HepG2 (cell line): ENCODE measurements at regions not wholly inside any gene's neighbourhood (a gene's known extent, or its start where the extent isn't known, plus 50 kb on each side); places are given as distances from the start of the nearest gene placed in this dataset.

Experiments used
- ATF6 ChIP-seq: sonication (generic); formaldehyde crosslinking; conservative IDR thresholded peaks from 2 replicates; pipeline ENCODE4 v1.4.0; 2020; ENCODE audit warnings: missing genetic modification reagents
- CBFB ChIP-seq: sonication (generic); formaldehyde crosslinking; IDR thresholded peaks from 2 replicates; pipeline ENCODE4 v1.4.0; 2020; ENCODE audit warnings: missing genetic modification reagents
- FOXP1 ChIP-seq, 2 experiments: fragments of 450-650 bp in 1 of 2; IDR thresholded peaks; 2 replicates each; pipeline ENCODE4 v1.6.1; 2017 to 2018; ENCODE audit warnings: antibody characterized with exemption in 1 of 2
- MAX ChIP-seq: IDR thresholded peaks from 2 replicates; pipeline ENCODE4 v1.6.1; 2012; ENCODE audit warnings: inconsistent platforms
- MED8 ChIP-seq: sonication (generic); formaldehyde crosslinking; IDR thresholded peaks from 2 replicates; pipeline ENCODE4 v1.8.1; 2023; ENCODE audit warnings: mild to moderate bottlenecking, missing genetic modification reagents; ENCODE audit not compliant: insufficient replicate concordance
- MYPOP ChIP-seq: sonication (generic); formaldehyde crosslinking; IDR thresholded peaks from 2 replicates; pipeline ENCODE4 v1.8.1; 2023; ENCODE audit warnings: mild to moderate bottlenecking, moderate library complexity, missing genetic modification reagents
- POGK ChIP-seq: sonication (generic); formaldehyde crosslinking; conservative IDR thresholded peaks from 2 replicates; pipeline ENCODE4 v1.8.0; 2022; ENCODE audit warnings: mild to moderate bottlenecking, moderate library complexity, missing genetic modification reagents
- TCF12 ChIP-seq, 2 experiments: fragments of 450-650 bp in 1 of 2; sonication (generic) in 1 of 2; formaldehyde crosslinking in 1 of 2; IDR thresholded peaks; 2 replicates each; pipeline versions ENCODE4 v1.6.1 to v1.8.0; 2017 to 2022; ENCODE audit warnings: antibody characterized with exemption in 1 of 2, mild to moderate bottlenecking in 1 of 2, missing genetic modification reagents in 1 of 2, moderate library complexity in 1 of 2
- YY1 ChIP-seq: IDR thresholded peaks from 2 replicates; pipeline ENCODE4 v1.6.1; 2011; ENCODE audit warnings: low read length, low read depth, moderate library complexity, mild to moderate bottlenecking; ENCODE audit not compliant: insufficient read depth, insufficient replicate concordance
- ZNF512B ChIP-seq: sonication (generic); formaldehyde crosslinking; IDR thresholded peaks from 2 replicates; pipeline ENCODE4 v1.5.1; 2020; ENCODE audit warnings: missing genetic modification reagents, mild to moderate bottlenecking, borderline replicate concordance

GRCh38 chr4:130738233-130738632 lies 1642.3 kb downstream of the C4orf33 start:
- no peak for TF ChIP-seq FOXP1 (IDR thresholded peaks at IDR 0.05)
- no peak for TF ChIP-seq FOXP1 (CRISPR knock-in tag; IDR thresholded peaks at IDR 0.05)
- no peak for TF ChIP-seq MAX
- no peak for TF ChIP-seq MYPOP (CRISPR knock-in tag)
- TF ChIP-seq MED8 (CRISPR knock-in tag): no peak
- TF ChIP-seq ZNF512B (CRISPR knock-in tag): no peak
- TF ChIP-seq YY1: no peak
- TF ChIP-seq ATF6 (CRISPR knock-in tag): no peak
- TF ChIP-seq CBFB: no peak
- no peak for TF ChIP-seq POGK (CRISPR knock-in tag)
- TF ChIP-seq TCF12 (IDR thresholded peaks at IDR 0.05): no peak
- TF ChIP-seq TCF12 (CRISPR knock-in tag; IDR thresholded peaks at IDR 0.05): no peak
